HG03103 (cell line): ENCODE measurements at regions not wholly inside any gene's neighbourhood (a gene's known extent, or its start where the extent isn't known, plus 50 kb on each side); places are given as distances from the start of the nearest gene placed in this dataset.
"Not testable (repeated sequence)": the region's sequence is repeated elsewhere in the genome, so short reads cannot be mapped to it uniquely, and the experiment has no call there.

ENCODE experiments used
- ATAC-seq: cut with Tn5 transposase; IDR thresholded peaks from one replicate; pipeline ENCODE4 v1.9.1; 2021; ENCODE audit warnings: low read depth; ENCODE audit not compliant: unreplicated experiment

GRCh38 chr5:153340738-153341137, 149.7 kb upstream of the GRIA1 start:
- no peak for ATAC-seq

GRCh38 chr5:153342487-153342886, 148.0 kb upstream of the GRIA1 start:
- no peak for ATAC-seq

GRCh38 chr5:153347611-153348010, 142.9 kb upstream of the GRIA1 start:
- no peak for ATAC-seq

GRCh38 chr5:153350175-153350883, 140.1 kb upstream of the GRIA1 start:
- ATAC-seq, result no peak

DNA sequence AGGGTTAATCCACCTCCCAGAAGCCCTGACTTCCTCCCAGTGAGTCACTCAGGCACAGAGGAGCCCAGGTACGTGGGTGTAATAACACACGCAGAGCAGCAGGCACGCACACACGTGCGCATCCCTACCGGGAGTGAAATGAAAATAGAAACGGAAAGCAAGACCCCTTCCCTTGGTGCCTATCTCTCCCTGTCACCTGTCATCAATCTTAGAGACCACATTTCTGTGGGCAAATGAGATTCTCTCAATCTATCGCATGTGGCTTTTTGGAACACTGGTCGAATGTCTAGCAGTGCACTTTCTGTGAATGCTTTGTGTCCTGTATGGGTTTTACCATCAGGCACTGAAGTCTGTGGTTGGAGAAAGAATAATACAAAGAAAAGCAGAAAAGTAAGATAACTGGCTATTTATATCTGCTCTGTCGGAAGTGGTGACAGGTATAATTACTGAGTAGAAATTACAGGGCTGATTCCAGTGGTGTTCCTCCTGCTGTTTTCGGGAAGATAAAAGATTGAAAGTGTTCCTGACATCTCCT, 137.7 kb upstream of the GRIA1 start:
- peak; percentile 57 for ATAC-seq

GRCh38 chr5:153357493-153358112, 132.9 kb upstream of the GRIA1 start:
- no peak for ATAC-seq

DNA sequence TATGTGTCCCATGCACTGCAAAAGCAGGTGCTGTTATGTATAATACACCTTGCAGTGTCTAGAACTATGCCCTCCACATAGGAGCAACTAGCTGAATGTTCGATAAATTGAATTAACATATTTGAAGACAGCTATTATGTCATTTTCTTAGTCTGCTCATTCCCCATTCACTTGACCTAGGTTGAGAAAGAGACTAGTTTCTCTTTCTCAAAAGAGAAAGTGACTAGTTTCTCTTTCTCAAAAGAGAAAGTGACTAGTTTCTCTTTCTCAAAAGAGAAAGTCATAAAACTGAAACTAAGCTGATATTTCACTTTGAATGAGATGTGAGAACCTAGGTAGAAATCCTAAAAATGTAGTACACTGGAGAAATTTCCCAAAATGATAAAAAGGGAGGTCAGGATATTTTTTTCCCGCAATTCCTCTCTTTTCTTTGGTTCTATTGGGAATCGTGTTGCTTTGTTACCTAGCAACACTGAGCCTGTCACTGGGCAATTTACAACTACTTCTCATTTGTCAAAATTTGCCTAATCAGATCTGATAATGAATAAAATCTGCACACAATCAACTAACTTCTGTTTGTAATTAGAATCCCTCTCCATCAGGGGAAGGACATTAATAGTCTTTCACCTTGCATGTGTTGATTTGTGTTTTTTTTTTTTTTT, 132.0 kb upstream of the GRIA1 start:
- ATAC-seq, result peak; percentile 90

GRCh38 chr5:153360860-153361259, 129.6 kb upstream of the GRIA1 start:
- no peak for ATAC-seq

- ATAC-seq, result no peak
These were observed 128.6 kb upstream of the GRIA1 start for GRCh38 chr5:153361735-153362409.

- peak; percentile 57 for ATAC-seq
These were observed 124.9 kb upstream of the GRIA1 start for GRCh38 chr5:153365547-153365946.

GRCh38 chr5:153367466-153367865, 123.0 kb upstream of the GRIA1 start:
- no peak for ATAC-seq

DNA sequence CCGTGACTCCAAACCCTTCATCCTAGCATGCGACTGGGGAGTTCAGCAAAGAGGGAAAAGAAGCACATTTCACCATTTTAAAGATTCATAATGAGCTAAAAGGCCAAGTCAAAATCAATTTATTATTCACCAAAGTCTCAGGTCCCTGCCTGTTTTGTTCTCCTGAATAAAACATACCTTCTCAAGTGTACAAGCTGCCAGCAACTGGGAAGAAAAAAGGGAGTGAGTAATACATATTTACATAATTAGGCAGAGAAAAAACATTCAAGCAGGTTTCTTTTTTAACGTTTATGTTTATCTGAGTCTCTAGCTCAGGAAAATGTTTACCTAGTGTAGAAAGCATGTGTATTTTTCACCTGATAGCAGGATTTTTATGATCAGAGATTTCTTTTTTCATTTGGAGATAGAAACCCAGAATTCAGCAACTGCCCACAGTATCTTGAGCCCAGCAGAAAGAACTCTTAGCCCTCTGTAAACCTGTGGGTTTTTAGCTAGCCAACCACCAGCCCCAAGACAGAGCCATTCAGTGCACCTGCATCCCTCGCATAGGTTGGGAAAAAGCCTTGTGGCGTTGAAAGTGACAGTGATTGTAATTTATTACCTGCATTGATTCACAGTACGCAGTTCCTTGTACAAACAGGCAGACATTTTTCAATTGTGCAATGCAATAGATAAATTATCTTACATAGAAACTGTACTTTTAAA, 117.9 kb upstream of the GRIA1 start:
- ATAC-seq, result no peak

DNA sequence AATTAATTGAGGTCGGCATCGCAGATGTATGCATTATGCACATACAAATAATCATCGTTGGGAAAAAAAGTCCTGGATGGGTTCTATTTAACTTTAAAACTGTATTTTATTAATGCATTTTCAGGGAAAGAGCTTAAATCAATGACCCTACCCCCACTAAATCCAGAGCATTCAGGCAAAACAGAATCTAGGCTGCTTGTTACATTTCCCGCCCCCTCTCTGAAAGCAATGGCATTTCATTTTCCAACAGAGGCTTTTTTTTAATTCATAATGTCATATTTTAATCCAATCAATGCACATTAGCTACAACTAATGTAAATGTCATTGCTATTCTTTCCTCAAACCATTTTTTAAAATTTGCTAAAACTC, 117.4 kb upstream of the GRIA1 start:
- ATAC-seq, result no peak

GRCh38 chr5:153381630-153382029, 108.8 kb upstream of the GRIA1 start:
- ATAC-seq, result not testable (repeated sequence)

DNA sequence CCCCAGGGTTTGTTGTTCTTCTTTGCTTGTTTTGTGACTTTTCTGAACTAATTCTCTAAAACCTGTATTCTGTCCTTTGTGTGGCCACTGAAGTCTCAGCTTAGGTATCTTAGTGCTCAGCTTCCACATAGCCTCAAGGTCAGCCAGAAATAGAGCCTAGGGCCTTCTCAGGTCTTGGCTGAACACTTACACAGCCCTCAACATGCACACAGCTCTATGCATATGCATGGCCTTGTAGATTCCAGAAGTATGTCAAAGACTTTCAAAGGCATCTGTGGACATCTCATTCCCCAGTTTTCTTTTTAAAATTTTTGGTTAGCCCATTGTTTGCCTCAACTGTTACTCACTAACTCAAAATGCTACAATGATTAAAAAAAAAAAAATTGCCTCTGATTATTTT, 99.9 kb upstream of the GRIA1 start:
- ATAC-seq, result no peak

DNA sequence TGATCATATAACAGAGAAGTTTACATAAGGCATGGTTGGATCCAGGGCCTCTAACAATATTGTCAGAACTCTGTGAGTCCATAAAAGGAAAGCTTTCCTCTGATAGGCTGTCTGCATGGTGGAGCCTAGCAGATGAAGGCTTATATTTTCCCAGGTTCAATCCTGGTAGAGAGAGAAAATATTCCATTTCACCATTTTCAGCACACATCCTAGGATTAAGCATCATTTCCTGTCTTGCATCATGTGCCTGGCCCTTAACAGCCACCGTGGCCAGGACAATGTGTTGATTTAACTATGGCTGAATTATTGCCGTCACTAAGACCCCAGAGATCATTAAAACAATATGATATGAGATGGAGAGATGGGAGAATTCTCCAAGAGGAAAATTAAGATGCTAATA, 90.9 kb upstream of the GRIA1 start:
- no peak for ATAC-seq

GRCh38 chr5:153400931-153401330, 89.5 kb upstream of the GRIA1 start:
- no peak for ATAC-seq

DNA sequence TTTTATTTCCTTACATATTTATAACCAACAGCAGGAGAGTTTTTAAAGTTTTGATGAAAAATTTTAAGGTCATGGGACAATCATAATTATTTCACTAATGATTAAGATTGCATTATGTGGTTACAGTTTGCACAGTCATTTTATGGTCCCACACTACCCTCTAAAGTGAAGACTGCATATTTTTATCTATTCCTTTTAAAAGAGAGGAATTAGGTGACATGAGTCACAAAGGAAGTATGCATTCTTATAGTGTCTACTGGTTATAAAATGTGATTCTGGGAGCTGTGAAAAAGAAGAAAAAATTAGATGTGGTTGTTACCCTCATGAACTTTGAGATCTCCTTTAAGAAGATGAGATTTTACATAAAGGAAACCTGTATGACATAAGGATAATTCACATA, 87.9 kb upstream of the GRIA1 start:
- no peak for ATAC-seq

- ATAC-seq, result no peak
These were observed 87.0 kb upstream of the GRIA1 start for GRCh38 chr5:153403470-153403869.

DNA sequence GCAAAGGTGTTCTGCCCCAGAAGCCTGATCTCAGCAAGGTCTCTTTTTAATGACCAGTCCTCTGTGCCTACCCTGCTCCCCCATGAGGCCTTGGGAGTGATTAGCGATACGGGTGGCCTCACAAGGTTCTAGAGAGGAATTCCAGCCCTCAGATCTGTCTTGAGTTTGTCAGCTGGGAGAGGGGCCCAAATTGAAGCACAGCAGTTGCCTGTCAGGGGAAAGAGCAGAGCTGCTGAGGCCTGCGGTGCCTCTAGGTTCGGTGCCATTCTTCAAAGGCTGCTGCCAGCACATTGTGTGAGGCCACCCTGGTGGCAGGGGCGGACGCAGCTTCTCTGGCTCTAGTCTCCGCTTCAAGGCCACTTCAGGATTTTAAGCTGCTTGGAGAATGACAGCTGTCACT, 85.7 kb upstream of the GRIA1 start:
- no peak for ATAC-seq

GRCh38 chr5:153421676-153422075, 68.8 kb upstream of the GRIA1 start:
- no peak for ATAC-seq
